ENCODE measurements at regions not wholly inside any gene's neighbourhood (a gene's known extent, or its start where the extent isn't known, plus 50 kb on each side); places are given as distances from the start of the nearest gene placed in this dataset.

DNA sequence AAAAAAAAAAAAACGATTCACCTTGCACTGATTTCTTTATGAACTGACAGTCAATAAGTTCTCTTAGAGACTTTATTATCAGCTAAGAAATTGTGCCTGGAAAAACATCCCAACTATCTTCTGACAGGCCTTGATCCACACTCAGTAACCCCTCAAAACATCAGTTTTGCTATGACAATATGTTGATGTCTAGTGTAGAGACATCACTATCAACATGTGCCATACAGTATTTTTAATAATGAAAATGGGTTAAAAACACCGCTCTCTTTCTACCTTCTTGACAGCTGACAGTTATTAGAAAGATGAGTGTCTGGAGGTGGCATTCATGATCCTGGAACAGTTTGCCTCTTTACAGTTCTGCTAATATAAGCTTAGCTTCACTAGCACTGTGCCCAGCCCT is 175.8 kb upstream of the TMEM229A start:
- H2AFZ ChIP-seq (replicated peaks), result no peak overlapping the region
- no peak overlapping the region for H3K27ac Mint-ChIP-seq
- no peaks in the 10 kb centered on the region for H3K36me3 Mint-ChIP-seq
- H3K79me2 ChIP-seq (ENCODE audit: low read depth), result no peaks in the 10 kb centered on the region
- no peak overlapping the region for H3K9ac ChIP-seq
- H3K4me3 Mint-ChIP-seq, result no peak overlapping the region
- H3F3A ChIP-seq (ENCODE audit: low read depth), result no peaks in the 10 kb centered on the region
- H3K4me3 ChIP-seq, result no peak overlapping the region
- no peak overlapping the region for H3K27ac ChIP-seq
- no peaks in the 10 kb centered on the region for H3K4me1 ChIP-seq
- H3K27me3 Mint-ChIP-seq (ENCODE audit: insufficient read depth, low read depth), result peaks cover 4% of the 10 kb centered on the region
- H3K9me3 ChIP-seq (ENCODE audit: low read depth), result no peaks in the 10 kb centered on the region
- H4K20me1 ChIP-seq (ENCODE audit: low read depth), result no peaks in the 10 kb centered on the region
- H3K9me3 Mint-ChIP-seq, result no peaks in the 10 kb centered on the region
- no peaks in the 10 kb centered on the region for H3K27me3 ChIP-seq
- H3K4me1 Mint-ChIP-seq, result no peaks in the 10 kb centered on the region
- H3K36me3 ChIP-seq, result no peaks in the 10 kb centered on the region
- no peak overlapping the region for H3K4me2 ChIP-seq
- TF ChIP-seq, protein P1, sequence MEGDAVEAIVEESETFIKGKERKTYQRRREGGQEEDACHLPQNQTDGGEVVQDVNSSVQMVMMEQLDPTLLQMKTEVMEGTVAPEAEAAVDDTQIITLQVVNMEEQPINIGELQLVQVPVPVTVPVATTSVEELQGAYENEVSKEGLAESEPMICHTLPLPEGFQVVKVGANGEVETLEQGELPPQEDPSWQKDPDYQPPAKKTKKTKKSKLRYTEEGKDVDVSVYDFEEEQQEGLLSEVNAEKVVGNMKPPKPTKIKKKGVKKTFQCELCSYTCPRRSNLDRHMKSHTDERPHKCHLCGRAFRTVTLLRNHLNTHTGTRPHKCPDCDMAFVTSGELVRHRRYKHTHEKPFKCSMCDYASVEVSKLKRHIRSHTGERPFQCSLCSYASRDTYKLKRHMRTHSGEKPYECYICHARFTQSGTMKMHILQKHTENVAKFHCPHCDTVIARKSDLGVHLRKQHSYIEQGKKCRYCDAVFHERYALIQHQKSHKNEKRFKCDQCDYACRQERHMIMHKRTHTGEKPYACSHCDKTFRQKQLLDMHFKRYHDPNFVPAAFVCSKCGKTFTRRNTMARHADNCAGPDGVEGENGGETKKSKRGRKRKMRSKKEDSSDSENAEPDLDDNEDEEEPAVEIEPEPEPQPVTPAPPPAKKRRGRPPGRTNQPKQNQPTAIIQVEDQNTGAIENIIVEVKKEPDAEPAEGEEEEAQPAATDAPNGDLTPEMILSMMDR (IDR thresholded peaks at IDR 0.05), result no peak
- no peak for TF ChIP-seq EZH2 (IDR thresholded peaks at IDR 0.05)
- no peak for TF ChIP-seq EZH2phosphoT487 (IDR thresholded peaks at IDR 0.05)
- DNase-seq (ENCODE audit: low spot score), result no peak

DNA sequence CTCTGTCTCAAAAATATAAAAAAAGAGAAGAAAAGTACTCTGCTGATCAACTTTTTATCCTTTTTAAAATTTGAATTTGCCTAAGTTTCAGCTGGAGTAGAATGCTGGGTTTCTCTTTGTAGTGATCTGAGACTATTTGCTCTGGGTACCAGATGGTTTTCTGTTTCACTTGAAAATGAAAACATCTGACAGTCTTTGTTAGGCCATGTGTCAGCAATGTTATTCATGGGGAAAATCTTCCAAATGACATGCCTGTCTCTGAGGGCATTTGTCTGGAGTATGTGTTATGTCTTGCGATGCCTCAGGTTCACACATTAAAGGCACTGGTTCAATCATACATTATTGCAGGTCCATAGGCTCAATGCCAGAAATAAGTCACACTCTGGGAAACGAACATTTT is 175.3 kb upstream of the TMEM229A start:
- Mint-ChIP-seq H3K27me3 (ENCODE audit: insufficient read depth, low read depth) (peaks cover 4% of the 10 kb centered on the region), H3K4me1 (no peaks in the 10 kb centered on the region), H3K27ac (no peak overlapping the region), H3K36me3 (no peaks in the 10 kb centered on the region), H3K9me3 (no peaks in the 10 kb centered on the region), H3K4me3 (no peak overlapping the region)
- Histone ChIP-seq H3K36me3 (no peaks in the 10 kb centered on the region), H3K27ac (no peak overlapping the region), H3K4me1 (no peaks in the 10 kb centered on the region), H3K27me3 (no peaks in the 10 kb centered on the region), H4K20me1 (ENCODE audit: low read depth) (no peaks in the 10 kb centered on the region), H3K4me3 (no peak overlapping the region), H3K9ac (no peak overlapping the region), H3K9me3 (ENCODE audit: low read depth) (no peaks in the 10 kb centered on the region), H2AFZ (replicated peaks) (no peak overlapping the region), H3K79me2 (ENCODE audit: low read depth) (no peaks in the 10 kb centered on the region), H3K4me2 (no peak overlapping the region), H3F3A (ENCODE audit: low read depth) (no peaks in the 10 kb centered on the region)
- TF ChIP-seq EZH2phosphoT487 (IDR thresholded peaks at IDR 0.05) (no peak), EZH2 (IDR thresholded peaks at IDR 0.05) (no peak)
- TF ChIP-seq, protein P1 (IDR thresholded peaks at IDR 0.05), result no peak
- DNase-seq (ENCODE audit: low spot score), result no peak

DNA sequence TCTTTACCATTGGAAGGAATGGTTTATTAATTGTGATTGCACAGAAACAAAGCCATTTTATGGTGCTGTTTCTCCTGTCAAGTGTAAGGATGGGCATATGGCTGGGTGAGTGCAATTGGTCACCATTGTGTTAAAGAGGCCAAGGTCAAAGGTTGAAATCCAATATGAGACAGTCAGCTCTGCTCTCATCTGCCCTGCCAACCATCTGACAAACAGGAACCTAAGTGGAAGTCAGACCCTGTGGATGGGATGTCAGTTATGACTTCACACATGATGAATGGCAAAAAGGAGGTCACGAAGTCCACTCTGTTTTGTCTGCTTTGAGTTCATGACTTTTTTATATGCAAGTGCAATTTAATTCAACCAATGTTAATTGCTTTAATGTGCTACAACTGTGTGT is 172.7 kb upstream of the TMEM229A start:
- no peaks in the 10 kb centered on the region for H4K20me1 ChIP-seq (ENCODE audit: low read depth)
- H3K4me3 Mint-ChIP-seq, result no peak overlapping the region
- no peaks in the 10 kb centered on the region for H3K36me3 Mint-ChIP-seq
- no peak overlapping the region for H3K4me3 ChIP-seq
- TF ChIP-seq EZH2phosphoT487 (IDR thresholded peaks at IDR 0.05) (no peak), EZH2 (IDR thresholded peaks at IDR 0.05) (no peak)
- TF ChIP-seq, protein P1 (IDR thresholded peaks at IDR 0.05), result no peak
- H2AFZ ChIP-seq (replicated peaks), result no peak overlapping the region
- H3K36me3 ChIP-seq, result no peaks in the 10 kb centered on the region
- no peak overlapping the region for H3K27ac ChIP-seq
- H3K27me3 ChIP-seq, result no peaks in the 10 kb centered on the region
- H3K9me3 Mint-ChIP-seq, result no peaks in the 10 kb centered on the region
- no peak overlapping the region for H3K9ac ChIP-seq
- no peak for DNase-seq (ENCODE audit: low spot score)
- peaks cover 2% of the 10 kb centered on the region for H3K27me3 Mint-ChIP-seq (ENCODE audit: insufficient read depth, low read depth)
- H3K79me2 ChIP-seq (ENCODE audit: low read depth), result no peaks in the 10 kb centered on the region
- H3K4me1 ChIP-seq, result peaks cover 18% of the 10 kb centered on the region
- no peak overlapping the region for H3K27ac Mint-ChIP-seq
- peaks cover 11% of the 10 kb centered on the region for H3F3A ChIP-seq (ENCODE audit: low read depth)
- peaks cover 9% of the 10 kb centered on the region for H3K4me1 Mint-ChIP-seq
- H3K4me2 ChIP-seq, result no peak overlapping the region
- H3K9me3 ChIP-seq (ENCODE audit: low read depth), result no peaks in the 10 kb centered on the region
